OCI-LY7 (cell line): ENCODE measurements at regions not wholly inside any gene's neighbourhood (a gene's known extent, or its start where the extent isn't known, plus 50 kb on each side); places are given as distances from the start of the nearest gene placed in this dataset.

Experiments used
- BruUV-seq: library from RNA; stranded (reverse); fragments of 400-500 nt; replicated peaks from 2 replicates; lab custom pipeline; 2021; lab: Mats Ljungman, UMichigan
- CTCF ChIA-PET: fragments of 300-600 bp; sonication (Branson Sonifier 250); formaldehyde crosslinking; loops from one replicate; lab custom pipeline; 2022; ENCODE audit warnings: antibody characterized with exemption; ENCODE audit not compliant: unreplicated experiment; lab: Charles Lee
- POLR2A ChIA-PET: fragments of 300-600 bp; sonication (Branson Sonifier 250); formaldehyde crosslinking; loops from one replicate; lab custom pipeline; 2022; ENCODE audit warnings: antibody characterized with exemption; lab: Charles Lee
- DNase-seq: peaks from one replicate; pipeline ENCODE4 v3.0.0-alpha.2; 2015; ENCODE audit warnings: low spot score
- H2AFZ ChIP-seq: fragments of 200-600 bp; sonication (generic), shearing (Covaris generic); 2 replicates; pipeline ENCODE4 v1.6.1; 2014; ENCODE audit warnings: mild to moderate bottlenecking, antibody characterized with exemption, low read length, moderate library complexity
- H3K27ac ChIP-seq: fragments of 200-600 bp; sonication (generic); 2 replicates; pipeline ENCODE4 v1.5.1; 2014; ENCODE audit warnings: mixed run types, low read depth, mild to moderate bottlenecking, moderate library complexity, low read length, inconsistent platforms; ENCODE audit not compliant: poor library complexity, severe bottlenecking
- H3K36me3 ChIP-seq: fragments of 200-600 bp; sonication (generic); 2 replicates; pipeline ENCODE4 v1.6.1; 2014; ENCODE audit warnings: mild to moderate bottlenecking, antibody characterized with exemption, low read length, moderate library complexity, mixed read lengths; ENCODE audit not compliant: insufficient read depth
- H3K4me1 ChIP-seq: fragments of 200-600 bp; sonication (generic); 2 replicates; pipeline ENCODE4 v1.5.1; 2014; ENCODE audit warnings: mild to moderate bottlenecking, low read length; ENCODE audit not compliant: insufficient read depth, poor library complexity, severe bottlenecking
- H3K4me2 ChIP-seq: fragments of 200-600 bp; sonication (generic); 2 replicates; pipeline ENCODE4 v1.6.1; 2014; ENCODE audit warnings: mild to moderate bottlenecking, low read length
- H3K4me3 ChIP-seq: fragments of 200-600 bp; sonication (generic); 2 replicates; pipeline ENCODE4 v1.5.1; 2014; ENCODE audit warnings: mild to moderate bottlenecking, low read depth, low read length; ENCODE audit not compliant: poor library complexity, severe bottlenecking
- H3K79me2 ChIP-seq: fragments of 200-600 bp; sonication (generic); 2 replicates; pipeline ENCODE4 v1.6.1; 2016; ENCODE audit warnings: low read depth, mild to moderate bottlenecking, low read length, moderate library complexity, mixed read lengths; ENCODE audit not compliant: insufficient read depth
- H3K9me2 ChIP-seq: fragments of 200-600 bp; sonication (generic); 2 replicates; pipeline ENCODE4 v1.6.1; 2016; ENCODE audit warnings: mild to moderate bottlenecking, low read length, mixed read lengths; ENCODE audit not compliant: insufficient read depth
- H3K9me3 ChIP-seq: fragments of 200-600 bp; sonication (generic); 2 replicates; pipeline ENCODE4 v1.6.1; 2014; ENCODE audit warnings: mild to moderate bottlenecking, mixed run types, low read length, mixed read lengths
- H4K20me1 ChIP-seq: fragments of 200-600 bp; sonication (generic); 2 replicates; pipeline ENCODE4 v1.6.1; 2014; ENCODE audit warnings: mild to moderate bottlenecking, antibody characterized with exemption, low read length, moderate library complexity, mixed read lengths; ENCODE audit not compliant: insufficient read depth
- EZH2phosphoT487 ChIP-seq: fragments of 200-600 bp; sonication (generic); IDR thresholded peaks from 2 replicates; pipeline ENCODE4 v1.6.1; 2018; ENCODE audit warnings: low read depth, borderline replicate concordance, mild to moderate bottlenecking, mixed run types, antibody characterized with exemption, low read length, moderate library complexity, mixed read lengths
- intact Hi-C: fragments of 100-400 bp; cut with micrococcal nuclease; formaldehyde crosslinking; loops from one replicate; pipeline ENCODE4 v1.10.0; 2022; ENCODE audit not compliant: unreplicated experiment
- TF ChIP-seq, protein P1 (sequence below): fragments of 200-600 bp; sonication (generic); conservative IDR thresholded peaks from 2 replicates; pipeline ENCODE4 v1.5.1; 2014; ENCODE audit warnings: mild to moderate bottlenecking, antibody characterized with exemption, low read length, moderate library complexity, mixed read lengths

DNA sequence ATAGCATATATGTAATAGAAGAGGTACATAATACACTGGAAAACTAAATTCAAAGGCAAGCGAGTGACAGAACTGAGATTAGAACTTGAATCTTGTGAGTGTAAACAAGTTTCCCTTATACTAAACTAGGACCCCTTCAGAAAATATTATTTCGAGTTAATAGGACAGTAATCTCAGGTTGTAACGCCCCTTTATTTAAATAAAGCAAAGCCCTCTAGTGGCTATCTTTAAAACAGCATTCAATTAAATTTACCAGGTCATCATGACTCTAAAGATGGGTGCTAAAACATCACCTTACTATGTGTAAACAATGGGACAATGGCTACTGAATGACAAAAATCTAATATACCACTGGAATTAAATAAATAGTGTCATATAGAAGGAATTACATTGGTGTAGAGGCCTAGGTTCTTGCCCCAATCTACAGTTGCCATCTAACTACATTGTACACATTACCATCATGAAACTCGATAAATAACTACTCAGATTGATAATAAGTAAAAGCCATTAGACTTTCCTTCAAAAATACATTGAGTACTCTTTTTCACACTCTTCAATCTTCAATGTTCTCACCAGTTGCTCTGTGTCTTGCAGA, 255.4 kb upstream of the IRAK1BP1 start:
- Histone ChIP-seq H3K4me3 (no peak overlapping the region), H2AFZ (no peak overlapping the region), H3K9me2 (no peaks in the 10 kb centered on the region), H3K9me3 (no peaks in the 10 kb centered on the region), H3K79me2 (no peaks in the 10 kb centered on the region), H3K27ac (no peak overlapping the region), H3K4me2 (no peak overlapping the region), H3K4me1 (no peaks in the 10 kb centered on the region), H4K20me1 (no peaks in the 10 kb centered on the region), H3K36me3 (no peaks in the 10 kb centered on the region)
- intact Hi-C loops, result no loop called here
- no TSS peak for BruUV-seq
- TF ChIP-seq, protein P1, sequence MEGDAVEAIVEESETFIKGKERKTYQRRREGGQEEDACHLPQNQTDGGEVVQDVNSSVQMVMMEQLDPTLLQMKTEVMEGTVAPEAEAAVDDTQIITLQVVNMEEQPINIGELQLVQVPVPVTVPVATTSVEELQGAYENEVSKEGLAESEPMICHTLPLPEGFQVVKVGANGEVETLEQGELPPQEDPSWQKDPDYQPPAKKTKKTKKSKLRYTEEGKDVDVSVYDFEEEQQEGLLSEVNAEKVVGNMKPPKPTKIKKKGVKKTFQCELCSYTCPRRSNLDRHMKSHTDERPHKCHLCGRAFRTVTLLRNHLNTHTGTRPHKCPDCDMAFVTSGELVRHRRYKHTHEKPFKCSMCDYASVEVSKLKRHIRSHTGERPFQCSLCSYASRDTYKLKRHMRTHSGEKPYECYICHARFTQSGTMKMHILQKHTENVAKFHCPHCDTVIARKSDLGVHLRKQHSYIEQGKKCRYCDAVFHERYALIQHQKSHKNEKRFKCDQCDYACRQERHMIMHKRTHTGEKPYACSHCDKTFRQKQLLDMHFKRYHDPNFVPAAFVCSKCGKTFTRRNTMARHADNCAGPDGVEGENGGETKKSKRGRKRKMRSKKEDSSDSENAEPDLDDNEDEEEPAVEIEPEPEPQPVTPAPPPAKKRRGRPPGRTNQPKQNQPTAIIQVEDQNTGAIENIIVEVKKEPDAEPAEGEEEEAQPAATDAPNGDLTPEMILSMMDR, result peak; percentile 85
- TF ChIP-seq EZH2phosphoT487, result no peak
- DNase-seq, result peak; percentile 33
- POLR2A ChIA-PET, result no interaction called here
- CTCF ChIA-PET, result no interaction called here

DNA sequence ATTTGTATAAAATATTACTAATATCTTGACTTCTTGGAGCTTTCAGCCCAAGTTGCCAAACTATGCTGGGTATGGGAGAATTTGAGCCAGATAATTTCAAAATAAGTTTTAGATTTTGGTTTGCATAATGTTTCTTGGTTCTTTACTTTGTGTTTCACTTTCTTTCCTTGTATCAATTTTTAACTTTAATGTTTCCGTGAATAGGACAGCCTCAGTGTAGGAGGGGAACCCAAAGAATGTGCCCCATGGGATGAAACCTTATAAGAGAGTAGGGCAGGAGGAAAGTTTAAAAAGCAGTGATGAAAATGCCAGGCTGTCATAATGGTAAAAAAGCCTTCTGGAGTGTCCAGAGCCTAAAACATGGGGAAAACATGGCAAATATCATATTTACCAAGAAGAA, 252.4 kb upstream of the IRAK1BP1 start:
- no peak overlapping the region for H3K27ac ChIP-seq
- TF ChIP-seq, protein P1, result no peak
- TF ChIP-seq EZH2phosphoT487, result no peak
- no TSS peak for BruUV-seq
- H3K9me2 ChIP-seq, result no peaks in the 10 kb centered on the region
- no peaks in the 10 kb centered on the region for H3K36me3 ChIP-seq
- POLR2A ChIA-PET, result interaction anchor here (0.6 kb wide), 1 partner anchor 214 kb away, joined by 6 read pairs; no protein-coding TSS in a partner anchor
- CTCF ChIA-PET, result no interaction called here
- no peaks in the 10 kb centered on the region for H3K9me3 ChIP-seq
- H3K4me3 ChIP-seq, result no peak overlapping the region
- H3K4me2 ChIP-seq, result no peak overlapping the region
- no peak for DNase-seq
- no peaks in the 10 kb centered on the region for H4K20me1 ChIP-seq
- no peaks in the 10 kb centered on the region for H3K4me1 ChIP-seq
- no peaks in the 10 kb centered on the region for H3K79me2 ChIP-seq
- intact Hi-C loops, result no loop called here
- H2AFZ ChIP-seq, result no peak overlapping the region

DNA sequence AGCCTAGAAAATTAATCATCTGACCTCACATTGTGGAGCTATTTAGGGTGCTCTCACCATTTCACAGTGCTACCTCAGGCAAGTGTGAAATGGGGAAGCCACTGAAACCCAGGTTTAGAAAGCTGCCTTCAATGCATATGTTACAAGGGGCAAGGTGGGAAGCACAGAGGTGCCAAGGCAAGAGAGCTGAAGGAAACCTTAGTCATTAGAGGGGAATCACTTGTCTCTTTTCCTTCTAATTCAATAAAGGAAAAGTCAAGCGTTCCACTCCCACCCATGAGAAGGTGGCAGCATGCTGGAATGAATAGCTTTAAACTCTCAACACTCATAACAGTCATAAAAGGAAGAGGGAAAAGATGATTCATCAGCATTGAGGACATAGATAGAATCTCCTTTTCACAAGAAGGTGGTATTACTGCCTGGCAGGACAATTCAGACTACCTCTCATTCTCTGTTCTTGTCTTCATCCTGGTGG, 251.9 kb upstream of the IRAK1BP1 start:
- Histone ChIP-seq H3K79me2 (no peaks in the 10 kb centered on the region), H3K9me2 (no peaks in the 10 kb centered on the region), H3K4me3 (no peak overlapping the region), H3K4me1 (no peaks in the 10 kb centered on the region), H3K36me3 (no peaks in the 10 kb centered on the region), H2AFZ (no peak overlapping the region), H4K20me1 (no peaks in the 10 kb centered on the region), H3K9me3 (no peaks in the 10 kb centered on the region), H3K27ac (no peak overlapping the region), H3K4me2 (no peak overlapping the region)
- intact Hi-C loops, result no loop called here
- POLR2A ChIA-PET, result no interaction called here
- TF ChIP-seq EZH2phosphoT487, result no peak
- TF ChIP-seq, protein P1, result no peak
- no TSS peak for BruUV-seq
- DNase-seq, result no peak
- CTCF ChIA-PET, result no interaction called here
